ENCODE measurements at regions not wholly inside any gene's neighbourhood (a gene's known extent, or its start where the extent isn't known, plus 50 kb on each side); places are given as distances from the start of the nearest gene placed in this dataset.

DNA sequence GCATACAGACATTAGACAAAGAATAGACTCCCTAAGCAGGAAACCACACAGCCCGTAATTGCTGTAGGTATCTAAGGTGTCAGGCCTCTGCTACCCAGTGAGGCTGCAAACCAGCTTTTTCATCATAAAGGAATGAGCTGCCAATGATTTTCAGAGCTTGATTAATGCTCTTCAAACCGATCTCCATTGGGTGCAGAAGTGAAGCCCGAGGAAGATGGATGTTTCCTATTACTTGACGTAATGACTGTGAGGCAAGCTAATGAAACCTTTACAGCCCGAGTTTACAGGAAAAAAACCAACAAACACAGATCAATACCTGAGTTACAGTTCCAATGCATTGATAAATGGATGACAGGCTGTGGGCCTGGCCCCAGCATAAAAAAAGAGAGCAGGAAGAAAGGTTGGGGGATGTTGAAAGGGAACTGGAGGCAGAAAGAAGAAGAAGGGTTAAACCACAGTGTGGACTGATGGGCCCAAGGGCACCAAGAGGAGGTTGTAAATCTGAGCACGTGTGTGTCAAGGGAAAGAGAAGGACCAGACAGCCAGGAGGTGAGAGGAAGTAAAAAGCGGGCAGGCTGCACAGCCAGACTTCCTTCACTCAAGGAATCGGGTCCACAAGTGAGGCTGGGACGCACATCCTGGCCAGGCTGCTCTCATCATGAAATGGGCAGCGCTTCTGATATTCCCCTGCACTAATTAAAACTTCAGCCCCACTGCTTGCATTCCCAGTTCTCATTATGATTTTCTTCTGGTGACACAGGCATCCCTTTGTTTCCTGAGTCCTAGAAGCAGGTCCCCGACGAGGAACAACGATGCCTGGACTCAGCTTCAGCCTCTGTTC, 70.6 kb upstream of the NTM start:
- intact Hi-C loops (cut with micrococcal nuclease) = no loop called here
- Histone ChIP-seq H3K4me2 (ENCODE audit: insufficient read depth, low read length) (no peak overlapping the region), H2AFZ (ENCODE audit: low read depth, low read length) (no peak overlapping the region), H3K27ac (ENCODE audit: extremely low read depth, low read depth, low read length) (no peak overlapping the region), H3K4me3 (no peak overlapping the region), H3K36me3 (ENCODE audit: control insufficient read depth, insufficient read depth, low read length) (no peaks in the 10 kb centered on the region), H3K9ac (ENCODE audit: insufficient read depth in 1 of 2, low read depth in 2 of 2, low read length in 2 of 2) (no peak overlapping the region), H3K4me1 (replicated peaks in 1 of 2; ENCODE audit: control insufficient read depth in 2 of 2, insufficient read depth in 2 of 2, low read length in 2 of 2) (no peaks in the 10 kb centered on the region), H4K20me1 (replicated peaks; ENCODE audit: control insufficient read depth, insufficient read depth, low read length) (no peaks in the 10 kb centered on the region), H3K9me1 (ENCODE audit: control insufficient read depth, insufficient read depth, low read length) (no peaks in the 10 kb centered on the region), H3K9me3 (replicated peaks; ENCODE audit: control insufficient read depth, insufficient read depth, low read depth, low read length) (no peaks in the 10 kb centered on the region), H3K79me2 (ENCODE audit: control insufficient read depth, insufficient read depth, low read length) (no peaks in the 10 kb centered on the region), H3K27me3 (ENCODE audit: control insufficient read depth in 2 of 2, insufficient read depth in 2 of 2, low read length in 2 of 2) (no peaks in the 10 kb centered on the region; a peak in 1 of 5 replicates)
- in situ Hi-C loops (cut with MboI) = no loop called here
- CTCF ChIA-PET (ENCODE audit: low intra/inter-chr PET ratio) = no interaction called here
- WGBS (ENCODE audit: insufficient coverage, low coverage, missing lambda C conversion rate) = 2% methylated on average over 13 of the region's 13 CpGs
- TF ChIP-seq RCOR1 (IDR thresholded peaks at IDR 0.05; ENCODE audit: borderline replicate concordance in 1 of 2, low read depth in 2 of 2, low read length in 2 of 2) = no peak
- no peak for TF ChIP-seq ILK (tag; IDR thresholded peaks at IDR 0.05; ENCODE audit: borderline replicate concordance, low read depth)
- no peak for TF ChIP-seq PCBP2 (IDR thresholded peaks at IDR 0.05; ENCODE audit: low read depth, low read length, poor library complexity, severe bottlenecking)
- no peak for TF ChIP-seq YBX1 (IDR thresholded peaks at IDR 0.05)
- no peak for TF ChIP-seq ZNF280A (IDR thresholded peaks at IDR 0.05; ENCODE audit: low read depth, partially characterized antibody)
- TF ChIP-seq TCFL5 (CRISPR knock-in tag; conservative IDR thresholded peaks at IDR 0.05) = no peak
- no peak for TF ChIP-seq ZNF217 (CRISPR knock-in tag; IDR thresholded peaks at IDR 0.05)
- TF ChIP-seq, protein P1, sequence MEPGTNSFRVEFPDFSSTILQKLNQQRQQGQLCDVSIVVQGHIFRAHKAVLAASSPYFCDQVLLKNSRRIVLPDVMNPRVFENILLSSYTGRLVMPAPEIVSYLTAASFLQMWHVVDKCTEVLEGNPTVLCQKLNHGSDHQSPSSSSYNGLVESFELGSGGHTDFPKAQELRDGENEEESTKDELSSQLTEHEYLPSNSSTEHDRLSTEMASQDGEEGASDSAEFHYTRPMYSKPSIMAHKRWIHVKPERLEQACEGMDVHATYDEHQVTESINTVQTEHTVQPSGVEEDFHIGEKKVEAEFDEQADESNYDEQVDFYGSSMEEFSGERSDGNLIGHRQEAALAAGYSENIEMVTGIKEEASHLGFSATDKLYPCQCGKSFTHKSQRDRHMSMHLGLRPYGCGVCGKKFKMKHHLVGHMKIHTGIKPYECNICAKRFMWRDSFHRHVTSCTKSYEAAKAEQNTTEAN (CRISPR knock-in tag; IDR thresholded peaks at IDR 0.05) = no peak
- ATAC-seq (no peak), DNase-seq (ENCODE audit: extremely low read depth in 1 of 4, low spot score in 3 of 4) (no peak), FAIRE-seq (no peak)
- POLR2A ChIA-PET = interaction anchor here (0.7 kb wide), 1 partner anchor 81 kb away, joined by 4 read pairs; no protein-coding TSS in a partner anchor
- no TSS peak for BruUV-seq (replicated peaks)

All from K562 (cell line).